ENCODE measurements at regions not wholly inside any gene's neighbourhood (a gene's known extent, or its start where the extent isn't known, plus 50 kb on each side); places are given as distances from the start of the nearest gene placed in this dataset.

DNA sequence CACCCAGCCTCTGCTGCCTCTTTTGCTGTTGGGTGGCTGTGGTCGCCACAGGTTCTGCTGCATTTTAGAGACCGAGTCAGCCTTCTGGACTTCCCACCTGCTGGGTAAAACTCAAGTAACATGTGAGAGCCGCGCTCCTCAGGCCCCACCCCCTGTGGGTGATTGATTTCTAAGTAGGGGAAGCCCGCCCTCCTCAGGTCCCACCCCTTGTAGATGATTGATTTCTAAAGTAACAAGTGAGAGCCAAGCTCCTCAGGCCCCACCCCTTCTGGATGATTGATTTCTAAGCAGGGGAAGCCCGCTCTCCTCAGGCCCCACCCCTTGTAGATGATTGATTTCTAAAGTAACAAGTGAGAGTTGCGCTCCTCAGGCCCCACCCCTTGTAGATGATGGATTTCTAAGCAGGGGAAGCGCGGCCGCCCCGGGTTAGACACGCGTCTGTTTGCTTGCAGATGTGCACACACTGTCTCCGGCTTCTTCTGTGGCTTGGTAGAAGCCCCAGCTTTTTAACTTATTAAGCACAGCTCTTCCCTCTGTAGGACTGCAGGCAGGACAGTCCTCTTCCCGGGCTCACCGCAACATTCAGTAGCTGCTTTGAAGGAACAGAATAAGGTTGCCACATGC is 83.4 kb downstream of the FAM43A start:
- peak; percentile 94 for DNase-seq (ENCODE audit: low read depth)

DNA sequence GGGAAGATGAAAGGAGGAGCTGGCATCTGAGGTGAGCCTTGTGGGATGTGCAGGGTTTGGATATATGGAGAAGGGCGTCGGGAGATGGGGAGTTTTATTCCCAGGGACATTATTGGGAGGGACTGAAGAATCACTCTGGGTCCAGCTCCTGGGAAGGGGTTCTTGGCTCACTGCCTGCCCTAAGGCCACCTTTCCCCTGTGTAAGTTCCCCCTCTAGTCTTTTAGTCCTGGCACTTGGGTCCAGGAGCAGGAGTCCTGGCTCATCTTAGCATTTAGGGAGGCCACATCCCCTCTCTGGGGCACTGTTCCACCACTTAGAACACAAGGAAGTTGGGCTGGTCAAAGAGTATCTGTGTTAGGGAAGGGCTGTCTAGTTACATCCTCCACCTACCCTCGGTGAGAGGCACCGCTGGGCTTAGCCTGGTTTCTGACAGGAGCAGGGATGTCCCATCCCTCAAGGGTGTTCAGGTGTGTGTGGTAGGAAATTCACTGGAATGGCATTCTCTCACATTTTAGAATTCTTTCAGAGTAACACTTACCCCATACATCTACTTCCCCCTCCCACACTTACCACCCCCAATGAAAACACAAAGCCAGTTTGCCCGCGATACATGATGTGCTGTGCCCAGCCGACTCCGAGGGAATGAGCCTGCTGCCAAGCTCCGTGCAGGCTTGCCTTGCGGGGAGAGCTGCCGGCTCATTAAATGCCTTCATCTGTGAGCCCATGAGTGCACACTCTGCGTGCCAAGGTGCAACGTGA is 86.7 kb downstream of the FAM43A start:
- DNase-seq (ENCODE audit: low read depth), result no peak

DNA sequence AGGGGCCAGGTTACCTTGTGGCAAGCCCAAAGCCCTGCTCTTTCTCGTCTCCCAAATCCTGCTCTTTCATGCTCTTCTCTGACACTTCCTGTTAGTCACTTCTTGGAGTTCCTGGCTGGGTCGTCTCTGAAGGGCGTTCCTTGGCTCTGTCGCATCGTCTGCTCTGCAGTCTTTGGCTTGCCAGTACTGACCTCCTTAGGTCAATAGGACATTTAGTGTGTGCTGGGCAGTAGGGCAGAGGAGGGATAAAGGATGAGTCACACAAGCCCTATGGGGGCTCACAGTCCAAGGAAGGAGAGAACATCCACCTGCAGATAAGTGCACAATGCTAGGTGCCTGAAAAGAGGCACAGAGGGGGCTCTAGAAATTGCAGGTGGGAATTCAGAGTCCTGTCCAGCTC is 87.5 kb downstream of the FAM43A start:
- DNase-seq (ENCODE audit: low read depth), result no peak

DNA sequence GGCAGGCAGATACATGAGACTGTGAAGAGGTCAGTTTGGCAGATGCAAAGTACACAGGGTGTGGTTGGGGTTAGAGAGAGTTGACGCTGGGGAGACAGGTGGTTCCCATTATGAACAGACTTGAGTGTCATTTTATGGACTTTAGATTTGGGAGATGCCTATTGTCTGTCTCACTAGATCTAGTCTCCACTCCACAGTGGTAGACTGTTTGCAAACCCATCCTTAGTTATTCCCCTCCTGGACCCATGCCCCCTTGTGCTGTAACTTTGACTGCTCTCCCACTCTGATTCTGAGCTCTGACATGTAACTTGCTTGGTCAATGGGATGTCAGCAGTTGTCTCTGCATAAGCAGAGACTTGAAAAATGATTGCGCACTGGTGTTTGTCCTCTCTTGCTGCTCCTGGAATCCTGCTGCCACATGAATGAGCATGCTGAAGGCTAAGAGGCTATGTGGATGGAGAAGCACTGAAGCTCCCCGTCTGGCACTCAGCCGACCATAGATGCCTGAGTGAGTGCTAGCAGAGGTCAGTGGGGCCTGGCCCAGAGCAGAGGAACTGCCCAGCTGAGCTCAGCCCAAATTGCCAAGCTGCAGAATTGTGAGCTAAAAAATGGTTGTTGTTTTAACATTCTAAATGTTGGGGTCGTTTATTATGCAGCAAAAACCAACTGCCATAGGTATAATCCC is 88.2 kb downstream of the FAM43A start:
- no peak for DNase-seq (ENCODE audit: low read depth)

DNA sequence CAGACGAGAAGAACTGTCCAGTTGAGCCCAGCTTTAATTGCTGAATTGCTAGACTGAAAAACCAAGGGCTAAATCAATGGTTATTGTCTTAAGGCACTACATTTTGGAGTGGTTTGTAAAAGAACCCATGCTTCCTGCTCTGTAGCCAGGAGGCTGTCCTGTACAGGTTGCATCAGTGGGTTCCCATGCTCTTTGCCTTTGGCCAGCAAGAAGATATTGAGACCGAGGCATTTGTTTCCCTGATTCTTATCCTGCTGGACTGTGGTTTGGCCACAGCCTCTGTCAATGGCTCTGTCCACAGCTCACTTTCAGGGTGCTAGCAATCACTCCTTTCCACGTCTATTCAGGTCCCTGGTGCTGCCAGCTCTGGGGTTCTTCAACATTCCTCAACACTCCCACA is 89.6 kb downstream of the FAM43A start:
- DNase-seq (ENCODE audit: low read depth), result no peak

DNA sequence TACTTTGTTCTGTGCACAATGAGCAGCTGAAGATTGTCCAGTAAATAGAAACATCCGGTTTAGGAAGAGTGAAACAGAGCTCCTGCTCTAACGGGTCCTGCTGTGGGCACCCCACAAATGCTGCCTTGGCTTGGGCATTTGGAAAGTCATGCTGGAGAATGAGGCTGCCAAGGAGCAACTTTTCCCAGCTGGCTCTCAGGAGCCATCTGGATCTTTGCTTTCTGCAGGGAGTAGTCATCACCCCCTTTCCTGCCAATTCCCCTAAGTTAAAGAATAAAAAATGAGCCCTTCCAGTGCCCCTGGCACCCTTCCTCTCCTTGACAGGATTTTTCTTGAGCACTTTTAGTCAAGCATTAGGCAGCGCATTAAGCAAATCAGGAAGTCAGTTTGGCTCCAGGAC is 90.0 kb downstream of the FAM43A start:
- DNase-seq (ENCODE audit: low read depth), result no peak

DNA sequence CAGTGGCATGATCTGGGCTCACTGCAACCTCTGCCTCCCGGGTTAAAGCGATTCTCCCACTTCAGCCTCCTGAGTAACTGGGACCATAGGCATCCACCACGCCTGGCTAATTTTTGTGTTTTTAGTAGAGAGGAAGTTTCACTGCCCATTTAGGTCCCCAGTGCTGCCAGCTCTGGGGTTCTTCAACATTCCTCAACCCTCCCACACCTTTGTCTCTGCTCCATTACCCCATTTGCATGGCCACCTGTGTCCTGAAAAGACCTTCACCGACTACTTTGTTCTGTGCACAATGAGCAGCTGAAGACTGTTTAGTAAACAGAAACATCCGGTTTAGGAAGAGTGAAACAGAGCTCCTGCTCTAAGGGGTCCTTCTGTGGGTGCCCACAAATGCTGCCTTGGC is 92.0 kb downstream of the FAM43A start:
- no peak for DNase-seq (ENCODE audit: low read depth)

DNA sequence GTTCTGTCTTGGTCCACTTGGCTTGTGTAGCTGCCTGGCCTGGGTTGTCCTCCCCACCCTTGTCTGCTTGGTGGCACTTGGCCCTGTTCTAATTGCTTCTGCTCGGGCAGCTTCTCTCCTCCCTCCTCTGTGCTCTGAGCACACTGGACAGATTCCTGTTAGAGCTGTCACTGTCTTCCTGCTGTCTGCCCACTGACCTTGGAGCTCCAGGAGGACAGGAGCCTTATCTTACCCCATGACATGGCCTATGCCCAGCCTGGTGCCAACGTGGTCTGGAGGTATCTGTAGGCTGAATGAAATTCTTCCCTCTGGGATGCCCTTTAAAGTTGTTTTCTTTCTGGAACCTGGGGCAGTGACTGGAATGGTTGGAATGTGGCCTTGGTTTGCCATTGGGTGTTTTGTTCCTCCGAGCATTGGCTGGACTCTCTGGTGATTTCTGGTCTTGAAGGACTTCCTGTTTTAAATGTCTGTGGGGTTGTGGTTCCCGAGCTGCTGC is 94.1 kb downstream of the FAM43A start:
- no peak for DNase-seq (ENCODE audit: low read depth)

DNA sequence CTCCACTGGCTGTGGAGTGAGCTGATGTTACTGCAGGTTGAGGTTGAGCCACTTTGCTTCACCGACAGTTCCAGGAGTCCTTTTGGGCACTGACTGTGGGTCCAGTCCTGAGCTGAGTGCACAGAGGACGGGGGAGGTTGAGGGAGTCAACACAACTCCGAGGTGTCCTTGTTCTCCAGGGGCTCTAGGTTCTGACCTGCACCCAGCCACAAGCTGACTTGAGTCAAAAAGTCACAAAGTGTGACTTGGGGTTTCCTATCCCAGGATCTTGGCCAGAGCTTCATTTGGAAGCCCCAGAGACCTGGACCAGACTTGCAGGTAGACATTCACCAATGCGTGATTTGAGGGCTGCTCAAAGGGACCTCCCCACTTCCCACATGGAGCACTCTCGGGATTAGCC is 95.0 kb downstream of the FAM43A start:
- no peak for DNase-seq (ENCODE audit: low read depth)

DNA sequence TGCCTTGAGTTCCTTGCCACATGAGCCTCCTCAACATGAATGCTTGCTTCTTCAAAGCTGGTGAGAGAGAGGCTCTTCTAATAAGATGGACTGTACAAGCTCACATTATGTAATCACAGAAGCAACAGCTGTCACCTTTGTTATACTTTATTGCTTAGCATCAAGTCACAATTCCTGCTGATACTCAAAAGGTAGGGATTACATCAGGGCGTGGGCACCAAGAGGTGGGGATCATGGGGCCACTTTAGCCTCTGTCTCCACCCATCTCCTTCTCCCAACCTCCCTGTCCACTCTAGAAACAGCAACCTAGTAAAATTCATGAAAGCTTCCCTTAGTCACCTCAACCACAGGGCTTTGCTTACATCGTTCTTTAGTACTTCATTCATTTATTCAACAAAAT is 95.9 kb downstream of the FAM43A start:
- no peak for DNase-seq (ENCODE audit: low read depth)

DNA sequence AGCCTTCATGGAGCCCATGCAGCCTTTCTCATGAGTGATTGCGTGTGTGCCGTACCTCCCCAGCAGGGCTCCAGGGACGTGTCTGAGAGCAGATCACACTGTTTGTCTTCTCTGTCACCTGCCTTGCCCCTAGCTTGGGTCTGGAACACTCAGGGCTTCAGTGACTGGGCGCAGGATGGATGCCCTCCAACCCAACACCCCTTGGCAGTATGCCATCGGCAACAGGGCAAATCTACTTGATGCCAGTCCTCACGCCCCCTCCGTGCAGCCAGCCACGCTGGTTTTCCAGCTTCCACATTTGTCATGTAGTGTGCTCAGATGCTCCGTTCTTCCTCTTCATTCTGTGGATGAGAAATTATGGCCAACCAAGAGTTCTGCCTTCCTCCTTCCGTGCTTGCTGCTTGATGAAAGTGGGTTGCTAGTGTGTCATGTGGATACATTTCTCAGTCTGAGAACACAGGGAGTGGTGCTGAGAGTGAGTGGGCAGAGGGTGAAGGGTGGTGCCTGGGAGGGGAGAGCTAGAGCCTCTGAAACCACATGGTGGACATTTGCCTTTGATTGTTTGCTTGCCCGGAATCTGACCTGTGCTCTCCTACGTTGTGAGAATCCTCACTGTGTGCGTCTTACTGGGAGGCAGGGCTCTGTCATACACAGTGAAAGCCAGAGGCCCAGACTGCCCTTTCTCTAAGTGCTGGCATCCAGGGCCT is 97.2 kb downstream of the FAM43A start:
- no peak for DNase-seq (ENCODE audit: low read depth)

DNA sequence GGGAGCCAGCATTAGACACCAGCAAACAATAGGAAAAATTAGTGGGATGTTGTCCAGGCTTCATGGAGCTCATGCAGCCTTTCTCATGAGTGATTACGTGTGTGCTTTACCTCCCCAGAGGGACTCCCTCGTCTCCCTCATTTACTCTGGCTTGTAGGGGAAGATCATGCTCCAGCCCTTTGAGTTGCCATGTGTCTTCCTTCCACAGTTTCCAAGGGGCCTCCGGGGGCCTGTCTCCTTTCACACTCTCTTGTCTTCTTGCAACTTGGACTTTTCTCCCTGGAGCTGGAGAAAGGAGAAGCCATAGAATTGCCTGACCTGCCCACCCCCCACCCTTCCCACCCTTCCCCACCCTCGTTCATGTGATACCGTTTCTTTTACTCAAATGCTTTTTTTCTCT is 98.7 kb downstream of the FAM43A start:
- no peak for DNase-seq (ENCODE audit: low read depth)

DNA sequence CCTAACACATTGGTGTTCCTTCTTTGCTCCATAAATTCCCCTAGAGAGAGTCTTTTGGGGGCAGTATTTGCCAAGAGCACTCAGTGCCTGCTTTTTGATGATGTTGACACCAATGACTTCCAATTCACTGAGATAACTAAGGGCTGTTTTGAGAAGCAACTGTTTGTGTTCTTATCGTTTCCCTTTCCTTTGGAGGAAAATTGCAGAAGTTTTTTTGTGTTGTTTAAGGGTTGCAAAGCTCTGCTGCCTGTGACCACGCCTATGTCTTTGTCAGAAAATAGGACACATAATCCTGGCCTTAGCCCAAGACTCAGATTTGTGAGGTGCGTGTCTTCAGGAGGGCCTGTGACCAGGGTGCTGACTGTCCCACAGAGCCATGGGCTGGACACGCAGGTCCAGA is 99.6 kb downstream of the FAM43A start:
- DNase-seq (ENCODE audit: low read depth), result no peak

DNA sequence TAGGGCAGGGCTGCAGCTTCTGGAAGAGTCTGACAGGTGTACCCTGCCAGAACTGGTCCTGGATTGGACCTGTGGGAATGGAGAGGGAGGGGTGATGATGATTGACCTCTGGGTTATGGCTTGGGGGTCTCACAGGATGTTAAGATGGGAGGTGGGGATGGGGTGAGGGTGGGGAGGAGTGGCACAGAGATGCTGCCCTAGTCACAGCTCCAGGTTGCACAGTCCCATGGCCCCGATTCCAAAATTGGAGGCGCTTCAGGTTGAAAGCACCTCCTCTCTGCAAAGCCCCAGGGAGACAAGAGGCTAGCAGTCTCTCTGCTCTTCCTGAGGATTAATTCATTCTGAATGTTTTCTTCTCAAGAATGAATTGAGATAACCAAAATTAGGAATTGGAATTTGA is 101.4 kb downstream of the FAM43A start:
- DNase-seq (ENCODE audit: low read depth), result no peak

DNA sequence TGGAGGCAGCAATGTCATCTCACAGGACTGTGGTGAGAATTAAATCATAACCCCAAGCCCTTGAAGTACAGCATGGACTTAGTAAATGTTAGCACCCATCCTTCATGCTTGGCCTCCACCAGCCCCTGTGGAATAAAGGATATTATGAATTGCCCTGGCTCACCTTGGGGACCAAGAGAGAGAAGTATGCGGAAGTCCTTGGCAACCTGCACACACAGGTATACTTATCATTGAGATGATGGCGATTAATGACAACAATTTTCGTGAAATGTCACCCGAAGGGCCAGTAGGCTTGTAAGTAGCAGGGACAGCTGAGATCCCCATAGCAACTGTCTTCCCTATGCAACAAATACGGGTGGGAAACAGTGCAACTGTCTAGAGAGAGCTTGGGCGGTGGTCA is 102.0 kb downstream of the FAM43A start:
- no peak for DNase-seq (ENCODE audit: low read depth)

DNA sequence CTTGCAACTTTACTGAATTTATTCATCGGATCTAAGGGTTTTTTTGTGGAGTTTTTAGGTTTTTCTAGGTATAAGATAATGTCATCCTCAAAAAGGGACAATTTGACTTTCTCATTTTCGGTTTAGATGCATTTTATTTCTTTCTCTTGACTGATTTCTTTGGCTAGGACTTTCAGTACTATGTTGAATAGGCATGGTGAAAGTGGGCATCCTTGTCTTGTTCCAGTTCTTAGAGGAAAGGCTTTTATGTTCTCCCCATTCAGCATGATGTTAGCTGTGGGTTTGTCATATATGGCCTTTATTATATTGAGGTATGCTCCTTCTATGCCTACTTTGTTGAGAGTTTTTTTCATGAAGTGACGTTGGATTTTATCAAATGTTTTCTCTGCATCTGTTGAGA is 106.7 kb downstream of the FAM43A start:
- no peak for DNase-seq (ENCODE audit: low read depth)

DNA sequence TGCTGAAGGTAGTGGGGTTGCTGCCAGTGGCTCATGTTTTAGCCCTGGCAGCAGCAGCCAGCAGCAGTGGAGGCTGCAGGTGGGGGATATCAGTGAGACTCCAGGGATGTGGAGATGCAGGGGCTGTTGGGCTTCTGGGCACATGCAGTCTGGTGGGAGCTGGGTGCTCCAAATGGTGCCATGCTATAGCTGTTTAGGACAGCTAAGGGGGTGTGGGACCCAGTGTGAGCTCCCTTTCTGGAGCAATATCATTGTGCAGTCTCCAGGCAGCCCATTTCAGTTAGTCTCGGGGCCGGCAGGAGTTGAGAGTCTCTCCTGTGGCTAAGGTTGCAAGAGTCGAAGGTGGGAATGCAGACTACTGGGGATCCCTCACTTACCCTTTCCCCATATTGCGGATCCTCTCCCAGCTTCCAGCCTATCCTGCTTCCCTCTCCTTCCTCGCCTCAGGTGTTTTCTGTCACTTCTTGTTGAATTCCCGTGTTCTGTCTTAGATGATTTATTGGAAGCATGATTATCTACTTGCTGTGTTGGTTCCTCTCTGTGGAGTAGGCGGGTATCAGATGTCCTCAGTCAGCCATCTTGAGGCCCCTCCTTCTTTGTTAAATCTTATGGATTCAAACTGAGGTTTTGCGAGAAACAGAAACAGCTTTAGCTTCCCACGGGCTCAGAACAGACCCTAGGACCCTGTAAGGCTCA is 112.0 kb downstream of the FAM43A start:
- no peak for DNase-seq (ENCODE audit: low read depth)

DNA sequence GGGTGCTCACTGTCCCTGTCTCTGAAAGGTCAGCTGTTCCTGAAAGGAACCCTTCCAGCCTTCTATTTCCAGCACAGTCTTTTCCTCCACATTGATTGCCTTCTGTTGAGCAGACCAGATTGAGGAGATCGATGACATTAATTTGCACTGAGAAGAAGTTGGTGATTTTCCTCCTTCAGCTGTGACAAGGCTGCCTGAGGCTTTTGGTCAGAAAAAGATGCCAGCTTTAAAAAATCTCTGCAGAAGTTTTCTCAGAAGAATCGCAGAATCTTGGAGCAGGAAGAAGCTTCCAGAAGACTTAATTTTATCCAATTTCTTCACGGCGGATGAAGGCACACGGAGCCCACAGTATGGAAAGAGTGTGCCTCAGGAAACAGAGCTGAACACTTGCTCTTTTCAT is 112.8 kb downstream of the FAM43A start:
- DNase-seq (ENCODE audit: low read depth), result no peak

DNA sequence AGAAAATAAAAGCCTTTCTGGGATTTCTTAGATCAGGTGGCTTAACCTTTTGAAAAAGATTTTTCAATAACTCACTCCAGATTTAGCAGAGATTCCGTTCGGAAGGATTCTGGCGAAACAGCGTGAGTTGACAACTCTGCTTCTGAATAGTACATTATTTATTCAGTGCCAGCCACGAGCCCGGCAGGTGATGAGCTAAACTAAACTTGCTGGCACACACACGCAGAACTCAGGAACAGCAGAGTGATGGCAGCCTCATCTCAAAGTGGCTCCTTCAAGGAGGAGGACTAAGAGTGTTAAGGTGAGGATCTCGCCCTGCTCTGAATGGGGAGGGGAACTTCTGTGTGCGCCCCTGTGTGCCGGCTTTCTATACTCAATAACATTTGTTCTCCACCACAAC is 114.3 kb downstream of the FAM43A start:
- DNase-seq (ENCODE audit: low read depth), result no peak

DNA sequence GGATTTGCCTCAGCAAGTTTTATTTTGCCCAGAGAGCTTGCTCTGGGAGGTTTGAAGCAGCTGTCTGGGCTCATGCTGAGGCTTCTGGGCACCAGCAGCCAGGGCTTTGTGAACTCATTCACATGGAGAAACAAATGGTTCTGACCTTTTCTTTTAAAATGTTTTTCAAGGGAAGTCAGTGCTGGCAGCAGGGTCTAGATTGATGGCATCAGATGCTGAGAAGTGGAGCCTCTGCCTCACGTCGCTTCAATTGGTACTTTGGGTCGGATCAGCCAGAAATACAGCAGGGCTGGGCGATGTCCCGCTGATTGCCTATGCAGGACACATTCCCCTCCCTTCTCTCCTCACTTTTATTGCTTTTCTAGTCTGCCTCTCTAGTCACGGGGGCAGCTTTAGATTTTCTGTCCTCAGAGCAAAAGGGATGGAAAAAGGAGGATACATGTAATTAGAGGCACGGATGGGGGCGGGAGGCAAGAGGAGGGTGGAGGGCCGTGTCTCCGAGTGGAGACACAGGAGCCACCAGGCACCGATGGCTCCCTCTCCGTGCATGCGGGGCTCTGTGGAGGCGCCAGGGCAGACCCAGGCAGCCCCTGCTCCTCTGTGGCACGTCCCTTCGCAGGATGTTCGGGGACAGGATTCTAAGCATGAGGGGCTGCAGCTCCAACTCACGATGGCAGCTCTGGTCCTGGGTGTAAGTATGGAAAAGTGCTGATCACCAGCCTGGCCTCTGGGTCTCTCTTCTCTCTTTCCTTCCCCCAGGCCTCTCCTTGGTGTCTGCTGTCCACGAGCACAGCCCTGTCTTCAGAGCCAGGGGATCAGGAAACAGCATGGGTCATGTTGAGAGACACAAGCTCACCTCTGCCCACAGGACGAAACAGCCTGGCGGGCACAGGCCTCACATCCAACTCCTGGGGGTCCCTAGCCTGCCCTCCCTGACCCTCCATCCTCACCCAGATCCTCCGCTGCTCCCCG is 116.1 kb downstream of the FAM43A start:
- DNase-seq (ENCODE audit: low read depth), result no peak

DNA sequence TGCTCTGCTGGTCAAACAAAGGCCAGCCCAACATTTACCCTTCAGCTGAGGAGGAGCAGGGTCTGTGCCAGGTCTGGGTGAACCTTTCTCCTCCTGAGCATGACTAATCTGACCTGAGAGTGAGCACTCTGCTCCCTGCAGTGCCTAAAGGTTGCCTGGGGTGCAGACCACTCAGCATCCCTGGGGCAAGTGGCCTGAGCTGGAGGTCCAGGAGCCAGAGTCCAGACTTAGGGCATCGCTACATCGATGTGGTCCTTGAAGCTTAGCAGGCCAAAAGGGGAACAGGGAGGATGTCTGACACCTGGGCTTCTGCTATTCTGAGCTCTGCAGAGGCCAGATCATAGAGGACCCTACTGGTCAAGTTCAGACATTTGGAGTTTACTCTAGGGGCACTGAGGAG is 119.1 kb downstream of the FAM43A start:
- no peak for DNase-seq (ENCODE audit: low read depth)
